Glutamatergic neuron (in vitro differentiated cells): ENCODE measurements at regions not wholly inside any gene's neighbourhood (a gene's known extent, or its start where the extent isn't known, plus 50 kb on each side); places are given as distances from the start of the nearest gene placed in this dataset.

ENCODE experiments used
- DNase-seq: peaks from one replicate; pipeline ENCODE4 v3.0.0; 2022
- H3K27ac Mint-ChIP-seq: one replicate; pipeline ENCODE4 v1.8.0; 2020; ENCODE audit warnings: mild to moderate bottlenecking, mixed read lengths, inconsistent platforms; ENCODE audit not compliant: unreplicated experiment
- H3K27me3 Mint-ChIP-seq: one replicate; pipeline ENCODE4 v1.8.0; 2020; ENCODE audit warnings: mild to moderate bottlenecking, moderate library complexity, mixed read lengths, inconsistent platforms; ENCODE audit not compliant: unreplicated experiment
- H3K36me3 Mint-ChIP-seq: one replicate; pipeline ENCODE4 v1.8.0; 2020; ENCODE audit warnings: mild to moderate bottlenecking, mixed read lengths, inconsistent platforms; ENCODE audit not compliant: unreplicated experiment
- H3K4me1 Mint-ChIP-seq: one replicate; pipeline ENCODE4 v1.8.0; 2020; ENCODE audit warnings: mild to moderate bottlenecking, low read depth, mixed read lengths, inconsistent platforms; ENCODE audit not compliant: unreplicated experiment
- H3K4me3 Mint-ChIP-seq: one replicate; pipeline ENCODE4 v1.8.0; 2020; ENCODE audit warnings: mild to moderate bottlenecking, mixed read lengths, inconsistent platforms; ENCODE audit not compliant: unreplicated experiment
- H3K9me3 Mint-ChIP-seq: one replicate; pipeline ENCODE4 v1.8.0; 2020; ENCODE audit warnings: mild to moderate bottlenecking, moderate library complexity, mixed read lengths, inconsistent platforms; ENCODE audit not compliant: unreplicated experiment
- TF ChIP-seq, protein P1 (sequence below): fragments of 200-600 bp; sonication (generic); IDR thresholded peaks from one replicate; pipeline ENCODE4 v1.5.0; 2021; ENCODE audit not compliant: partially characterized antibody, unreplicated experiment

DNA sequence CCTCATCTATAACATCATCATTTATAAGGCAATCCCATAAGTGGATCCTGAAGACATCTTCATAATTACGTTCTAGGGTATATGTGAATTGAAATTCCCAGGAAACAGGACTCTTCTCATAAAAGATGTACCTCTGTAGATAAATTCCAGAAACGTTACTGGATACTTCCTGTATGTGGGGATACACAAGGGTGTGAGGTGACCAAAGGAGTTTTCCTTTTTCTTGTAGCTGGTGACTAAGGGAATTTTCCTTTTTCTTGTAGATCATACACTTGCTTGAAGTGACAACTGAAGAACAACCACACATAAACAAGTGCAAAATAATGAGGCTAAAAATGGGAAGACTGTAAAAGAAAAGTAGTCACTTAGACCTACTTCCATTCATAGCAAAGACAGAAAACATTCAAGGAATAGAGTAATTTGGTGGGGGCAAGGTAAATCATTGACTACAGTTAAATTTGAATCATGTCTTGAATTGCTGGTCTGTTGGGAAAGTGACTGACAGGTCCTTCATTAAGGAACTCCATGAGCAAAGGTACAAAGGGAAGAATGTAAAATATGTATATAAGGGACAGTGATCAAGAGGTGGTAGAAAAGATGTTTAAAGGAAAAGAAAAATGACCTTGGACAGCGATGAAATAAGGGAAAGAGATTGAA lies 53.2 kb upstream of the UBE2E3 start:
- DNase-seq: no peak
- peaks cover 27% of the 10 kb centered on the region for H3K4me1 Mint-ChIP-seq
- H3K36me3 Mint-ChIP-seq: no peaks in the 10 kb centered on the region
- no peaks in the 10 kb centered on the region for H3K27me3 Mint-ChIP-seq
- H3K27ac Mint-ChIP-seq: peak overlapping the region; percentile 2
- no peak overlapping the region for H3K4me3 Mint-ChIP-seq
- no peaks in the 10 kb centered on the region for H3K9me3 Mint-ChIP-seq
- TF ChIP-seq, protein P1, sequence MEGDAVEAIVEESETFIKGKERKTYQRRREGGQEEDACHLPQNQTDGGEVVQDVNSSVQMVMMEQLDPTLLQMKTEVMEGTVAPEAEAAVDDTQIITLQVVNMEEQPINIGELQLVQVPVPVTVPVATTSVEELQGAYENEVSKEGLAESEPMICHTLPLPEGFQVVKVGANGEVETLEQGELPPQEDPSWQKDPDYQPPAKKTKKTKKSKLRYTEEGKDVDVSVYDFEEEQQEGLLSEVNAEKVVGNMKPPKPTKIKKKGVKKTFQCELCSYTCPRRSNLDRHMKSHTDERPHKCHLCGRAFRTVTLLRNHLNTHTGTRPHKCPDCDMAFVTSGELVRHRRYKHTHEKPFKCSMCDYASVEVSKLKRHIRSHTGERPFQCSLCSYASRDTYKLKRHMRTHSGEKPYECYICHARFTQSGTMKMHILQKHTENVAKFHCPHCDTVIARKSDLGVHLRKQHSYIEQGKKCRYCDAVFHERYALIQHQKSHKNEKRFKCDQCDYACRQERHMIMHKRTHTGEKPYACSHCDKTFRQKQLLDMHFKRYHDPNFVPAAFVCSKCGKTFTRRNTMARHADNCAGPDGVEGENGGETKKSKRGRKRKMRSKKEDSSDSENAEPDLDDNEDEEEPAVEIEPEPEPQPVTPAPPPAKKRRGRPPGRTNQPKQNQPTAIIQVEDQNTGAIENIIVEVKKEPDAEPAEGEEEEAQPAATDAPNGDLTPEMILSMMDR: no peak

DNA sequence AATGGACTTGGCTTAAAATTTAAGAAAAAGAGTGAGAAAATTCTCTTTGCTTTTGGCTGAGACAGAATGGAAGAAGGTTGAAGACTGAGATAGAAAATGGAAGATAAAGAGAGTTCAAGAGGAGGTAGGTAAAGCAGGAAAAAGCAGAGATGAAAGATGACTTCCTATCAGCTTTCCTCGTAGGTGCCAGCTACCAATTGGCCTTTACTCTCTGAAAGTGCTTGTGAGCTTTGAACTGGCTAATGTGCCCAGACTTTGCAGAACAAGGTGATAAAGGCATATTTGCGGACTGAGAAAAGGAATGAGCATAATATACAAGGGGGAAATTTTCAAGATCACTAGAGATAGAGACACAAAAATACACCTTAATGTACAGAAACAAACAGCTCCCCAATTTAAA lies 54.7 kb upstream of the UBE2E3 start:
- Mint-ChIP-seq H3K9me3 (no peaks in the 10 kb centered on the region), H3K4me1 (peaks cover 29% of the 10 kb centered on the region), H3K27ac (no peak overlapping the region), H3K27me3 (no peaks in the 10 kb centered on the region), H3K36me3 (no peaks in the 10 kb centered on the region), H3K4me3 (no peak overlapping the region)
- TF ChIP-seq, protein P1: no peak
- no peak for DNase-seq

DNA sequence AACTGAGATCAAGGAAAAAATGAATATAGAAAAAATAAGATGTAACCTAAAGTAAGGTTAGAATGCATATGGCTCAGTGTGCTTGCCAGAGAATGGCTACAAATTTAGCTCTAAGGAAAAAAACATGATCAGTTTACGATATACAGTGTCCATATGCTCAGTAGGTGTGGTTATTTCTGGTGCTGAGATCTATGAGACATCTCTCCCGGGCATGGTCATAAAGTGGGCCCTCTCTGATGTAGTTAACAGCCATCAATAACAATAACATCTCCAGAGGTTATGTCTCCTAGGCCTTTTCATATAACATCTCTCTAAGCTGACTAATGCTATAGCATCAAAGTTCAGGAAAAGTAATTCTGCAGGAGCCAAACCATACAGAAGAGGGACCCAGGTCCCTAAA lies 56.3 kb upstream of the UBE2E3 start:
- peak overlapping the region; percentile 42 for H3K27ac Mint-ChIP-seq
- H3K36me3 Mint-ChIP-seq: no peaks in the 10 kb centered on the region
- no peaks in the 10 kb centered on the region for H3K27me3 Mint-ChIP-seq
- TF ChIP-seq, protein P1: no peak
- peaks cover 35% of the 10 kb centered on the region for H3K4me1 Mint-ChIP-seq
- no peak for DNase-seq
- H3K4me3 Mint-ChIP-seq: no peak overlapping the region
- peaks cover 2% of the 10 kb centered on the region for H3K9me3 Mint-ChIP-seq

- peak; percentile 31 for DNase-seq
- Mint-ChIP-seq H3K27ac (peak overlapping the region; percentile 31), H3K9me3 (no peaks in the 10 kb centered on the region), H3K27me3 (peaks cover 2% of the 10 kb centered on the region), H3K4me3 (no peak overlapping the region), H3K4me1 (peaks cover 27% of the 10 kb centered on the region), H3K36me3 (no peaks in the 10 kb centered on the region)
- TF ChIP-seq, protein P1: no peak
Observed at GRCh38 chr2:180910831-180911665, 69.4 kb upstream of the UBE2E3 start.

GRCh38 chr2:180907731-180908130 lies 72.7 kb upstream of the UBE2E3 start:
- H3K27ac Mint-ChIP-seq: peak overlapping the region; percentile 59

More at GRCh38 chr2:180907731-180908130, 72.7 kb upstream of the UBE2E3 start:
- TF ChIP-seq, protein P1: no peak
- Mint-ChIP-seq H3K4me3 (no peak overlapping the region), H3K36me3 (no peaks in the 10 kb centered on the region), H3K4me1 (peaks cover 53% of the 10 kb centered on the region), H3K9me3 (peaks cover 3% of the 10 kb centered on the region), H3K27me3 (peaks cover 5% of the 10 kb centered on the region)
- no peak for DNase-seq
